Epithelial cell of prostate (primary cell): ENCODE measurements at regions not wholly inside any gene's neighbourhood (a gene's known extent, or its start where the extent isn't known, plus 50 kb on each side); places are given as distances from the start of the nearest gene placed in this dataset.
A peak's percentile ranks its signal among the peaks of the same experiment; 100 is the strongest.

Experiments
- DNase-seq: peaks from one replicate; pipeline ENCODE4 v3.0.0-alpha.2; 2011; ENCODE audit warnings: low read depth, low spot score
- H3K27ac ChIP-seq: fragments of 450-650 bp; 2 replicates; pipeline ENCODE4 v1.5.1; 2017; ENCODE audit warnings: mild to moderate bottlenecking

DNA sequence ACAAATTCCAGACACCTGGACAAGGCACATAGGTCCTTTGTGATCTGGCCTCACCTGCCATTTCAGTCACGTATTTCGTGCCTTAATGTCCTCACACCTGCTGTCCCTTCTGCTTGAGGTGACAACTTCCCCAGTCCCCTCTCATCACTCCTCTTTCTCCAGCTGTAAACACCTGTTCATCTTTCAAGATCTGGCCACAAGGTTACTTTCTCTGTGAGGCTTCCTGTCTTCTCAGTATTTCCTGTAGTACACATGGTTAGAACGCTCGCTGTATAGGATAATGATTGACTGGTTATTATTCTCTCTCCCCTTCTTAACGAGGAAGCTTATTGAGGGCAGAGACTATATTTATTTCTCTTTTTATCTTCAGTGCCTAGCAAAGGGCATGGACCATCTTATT is 74.5 kb upstream of the PMFBP1 start:
- no peak overlapping the region for H3K27ac ChIP-seq
- DNase-seq: no peak

DNA sequence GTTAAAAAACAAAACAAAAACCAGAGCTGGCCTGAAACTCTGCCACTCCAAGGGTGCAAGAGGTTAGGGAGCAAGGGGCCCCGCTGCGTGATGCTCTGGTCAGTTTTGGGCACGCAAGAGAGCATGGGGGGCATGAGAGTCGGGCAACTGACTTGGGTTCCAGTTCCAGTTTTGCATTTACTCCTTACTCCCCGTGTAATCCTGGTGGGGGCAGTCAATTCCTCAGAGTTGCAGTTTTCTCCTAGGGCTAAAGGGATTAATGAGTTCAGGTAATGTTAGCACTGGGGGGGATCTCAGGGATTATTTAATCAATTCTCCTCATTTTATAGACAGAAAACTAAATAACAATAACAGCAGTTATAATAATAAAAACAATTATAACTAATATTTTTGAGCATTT is 72.9 kb upstream of the PMFBP1 start:
- no peak for DNase-seq
- no peak overlapping the region for H3K27ac ChIP-seq

DNA sequence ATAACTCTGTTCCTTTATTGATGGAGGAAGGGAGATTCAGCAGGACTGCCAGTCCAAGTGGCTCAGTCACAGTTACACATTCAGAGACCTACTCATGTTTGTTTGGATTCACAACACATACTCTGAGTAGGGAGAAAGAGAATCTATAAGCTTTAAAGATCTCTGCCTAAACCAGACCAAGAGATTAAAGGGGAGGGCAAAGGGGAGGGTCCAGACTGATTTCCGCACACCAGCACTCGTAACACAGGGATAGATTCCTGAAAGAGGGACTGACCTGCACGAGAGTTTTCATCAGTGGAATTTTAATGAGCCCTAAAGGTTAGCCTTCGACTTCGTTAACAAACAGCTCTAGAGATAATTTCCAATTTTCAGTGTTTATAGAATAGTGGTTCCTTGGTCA is 71.7 kb upstream of the PMFBP1 start:
- DNase-seq: no peak
- H3K27ac ChIP-seq: no peak overlapping the region

DNA sequence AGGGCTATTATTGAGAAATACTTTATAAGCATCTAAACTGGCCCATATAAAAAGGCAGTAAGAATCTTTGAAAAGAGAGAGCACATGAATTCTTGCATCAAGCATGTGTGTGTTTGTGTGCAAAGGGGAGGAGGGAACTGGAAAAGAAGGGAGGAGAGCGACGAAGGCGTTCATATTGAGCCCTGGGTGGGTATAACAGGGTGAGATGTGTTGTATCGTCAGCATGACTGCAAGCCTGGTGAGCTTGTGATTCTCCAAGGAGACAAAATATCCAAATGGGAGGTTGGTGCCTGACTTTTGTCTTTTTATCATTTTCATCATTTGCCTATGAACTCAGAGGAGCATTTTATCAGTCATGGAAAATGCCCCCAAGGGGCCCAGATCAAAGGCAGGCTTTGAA is 70.8 kb upstream of the PMFBP1 start:
- no peak overlapping the region for H3K27ac ChIP-seq
- DNase-seq: no peak

DNA sequence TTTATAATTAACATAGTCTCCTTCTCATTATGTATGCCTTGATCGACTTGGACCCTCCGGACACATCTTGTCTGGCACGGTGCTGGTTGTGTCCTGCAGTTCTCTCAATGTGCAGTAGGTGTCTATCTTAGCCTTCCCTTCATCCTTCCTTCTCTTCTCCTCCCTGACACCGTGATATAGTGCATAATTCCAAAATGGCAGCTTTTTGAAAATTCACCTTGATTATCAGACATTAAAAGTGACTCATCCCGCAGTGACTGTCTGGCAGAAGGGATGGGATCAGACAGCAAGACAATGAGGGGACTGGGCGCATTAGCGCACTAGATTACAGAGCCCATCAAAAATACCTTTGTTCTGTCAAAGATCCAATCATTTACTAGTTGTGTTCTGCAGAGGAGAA is 70.0 kb upstream of the PMFBP1 start:
- DNase-seq: no peak

DNA sequence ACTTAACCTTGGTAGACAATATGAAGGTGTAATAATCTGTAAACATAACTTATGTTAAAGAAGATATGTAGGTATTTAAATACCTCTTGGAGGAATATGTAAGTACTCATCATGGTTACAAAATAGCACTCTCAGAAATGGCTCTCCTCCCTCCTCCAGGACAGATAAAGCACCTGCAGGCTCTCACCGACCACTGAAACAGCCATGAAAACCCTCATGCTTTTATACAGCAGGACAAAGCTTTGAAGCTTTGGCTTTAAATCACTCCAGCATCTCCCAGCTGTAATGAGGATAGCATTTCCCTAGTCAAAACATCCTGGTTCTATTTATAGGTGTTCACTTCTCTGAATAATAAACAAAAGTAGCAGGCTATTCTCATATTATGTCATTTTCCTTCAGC is 69.1 kb upstream of the PMFBP1 start:
- H3K27ac ChIP-seq: no peak overlapping the region
- DNase-seq: no peak

More for the DNA sequence above, 70.0 kb upstream of the PMFBP1 start:
- no peak overlapping the region for H3K27ac ChIP-seq

DNA sequence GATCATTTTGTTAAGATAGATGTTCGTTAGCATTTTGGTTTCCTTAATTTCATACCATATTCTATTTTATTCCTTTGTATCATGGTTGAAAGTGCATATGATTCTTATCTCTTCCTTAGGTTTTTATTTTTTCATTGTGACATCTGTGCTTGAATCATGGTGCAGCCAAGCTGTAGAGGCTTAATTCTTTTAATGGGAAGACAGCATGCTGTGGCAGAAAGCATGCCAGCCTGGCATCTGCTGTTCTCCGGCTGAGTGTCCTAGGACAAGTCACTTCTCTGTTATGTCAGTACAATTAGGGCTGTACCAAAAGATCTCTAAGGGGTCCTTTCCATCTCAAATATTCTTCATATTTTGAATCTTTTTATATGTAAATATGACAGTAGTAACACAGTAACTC is 68.5 kb upstream of the PMFBP1 start:
- DNase-seq: no peak
- H3K27ac ChIP-seq: no peak overlapping the region

DNA sequence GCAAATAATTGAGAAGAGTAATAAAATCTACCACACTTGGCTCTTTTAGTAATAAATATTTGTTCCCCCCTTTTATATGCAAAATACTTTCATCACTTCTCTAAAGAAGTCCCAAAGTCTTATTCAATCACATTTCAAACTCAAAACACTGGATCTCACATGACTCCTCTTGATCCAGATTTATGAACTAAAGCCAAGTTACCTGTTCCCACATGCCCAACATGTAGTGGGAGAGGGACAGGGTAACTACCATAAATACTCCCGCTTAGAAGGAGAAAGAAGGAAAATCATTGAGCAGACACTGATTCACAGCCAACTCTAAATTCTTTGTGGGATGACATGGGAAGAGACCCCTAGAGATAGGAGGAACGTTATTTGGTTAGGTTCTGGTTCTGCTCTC is 64.9 kb upstream of the PMFBP1 start:
- H3K27ac ChIP-seq: no peak overlapping the region
- peak; percentile 16 for DNase-seq

DNA sequence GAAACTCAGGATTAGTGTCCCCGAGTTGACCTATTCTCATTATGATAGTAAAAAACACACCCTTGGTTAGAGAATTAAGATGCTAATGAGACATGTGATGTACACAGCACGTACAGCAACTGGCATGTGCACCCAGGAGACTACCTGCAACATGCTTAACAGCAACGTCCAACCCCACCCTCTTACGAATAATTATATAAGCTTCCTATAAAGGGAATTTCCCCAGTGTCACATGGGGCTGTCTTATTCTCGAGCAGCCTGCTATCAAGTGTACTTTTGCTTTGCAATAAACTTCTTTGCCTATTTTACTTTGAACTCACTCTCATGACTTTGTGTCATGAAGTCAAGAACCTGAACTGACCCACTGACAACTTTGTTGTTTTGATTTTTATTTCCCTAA is 62.4 kb upstream of the PMFBP1 start:
- H3K27ac ChIP-seq: no peak overlapping the region
- DNase-seq: no peak

DNA sequence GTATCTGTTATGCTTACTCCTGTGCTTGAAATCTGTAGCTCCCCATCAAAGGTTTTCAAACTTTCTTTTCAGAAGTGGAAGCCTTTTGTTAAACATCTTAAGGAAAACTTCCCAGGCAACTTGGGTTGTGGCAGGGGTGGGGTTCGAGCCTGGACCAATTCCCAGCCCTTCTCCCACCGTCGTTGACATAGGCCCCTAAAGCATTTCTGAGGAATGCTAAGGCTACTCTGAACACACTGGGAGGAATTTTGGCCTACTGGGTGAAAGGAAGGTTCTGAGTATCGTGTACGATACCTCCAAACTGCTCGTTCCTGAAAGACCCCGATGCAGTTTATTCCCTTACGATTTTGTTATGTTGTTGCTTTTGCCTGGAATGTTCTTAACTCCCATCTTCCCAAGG is 56.1 kb upstream of the PMFBP1 start:
- DNase-seq: no peak
- no peak overlapping the region for H3K27ac ChIP-seq

DNA sequence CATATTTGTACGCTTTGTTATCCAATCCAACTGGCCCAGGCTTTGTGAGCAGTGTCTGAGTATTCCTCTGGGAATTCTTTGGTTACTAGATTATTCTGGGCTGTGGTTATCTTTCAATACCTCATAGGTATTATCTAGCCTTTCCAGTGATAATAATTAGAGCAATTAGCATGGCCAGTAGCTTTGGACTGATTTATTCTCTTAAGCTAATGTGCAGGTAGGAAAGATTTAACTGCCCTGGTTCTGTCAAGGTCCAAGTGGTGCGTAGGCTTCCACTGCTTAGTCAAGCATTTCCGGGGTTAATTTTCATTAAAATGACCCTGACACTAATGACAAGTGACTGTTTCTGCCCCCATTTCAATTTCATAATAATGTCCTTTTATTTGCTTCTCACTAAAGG is 54.2 kb upstream of the PMFBP1 start:
- H3K27ac ChIP-seq: no peak overlapping the region
- no peak for DNase-seq

DNA sequence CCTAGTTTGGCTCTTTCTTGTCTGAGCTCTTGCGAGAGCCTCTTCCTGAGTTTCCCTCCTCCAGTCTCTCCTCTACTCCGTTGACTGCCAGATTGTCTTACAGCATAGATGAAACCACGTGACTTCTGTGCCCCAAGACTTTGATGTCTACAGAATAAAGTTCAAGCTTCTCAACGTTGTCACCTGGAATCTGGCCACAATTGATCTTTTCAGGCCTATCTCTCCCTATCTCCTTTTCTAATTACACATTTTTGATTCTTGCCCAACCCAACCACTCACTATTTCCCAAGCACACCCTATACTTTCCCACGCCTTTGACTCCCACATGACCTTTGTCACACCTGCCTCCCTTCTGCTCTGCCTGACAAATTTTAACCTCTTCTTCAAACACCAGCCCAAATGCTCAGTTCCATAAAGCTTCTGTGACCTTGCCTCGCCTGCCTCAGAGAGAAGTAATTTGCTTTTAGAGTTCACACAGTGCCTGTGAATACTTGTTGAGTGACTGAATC is 52.4 kb upstream of the PMFBP1 start:
- peak overlapping the region; percentile 42 for H3K27ac ChIP-seq
- DNase-seq: no peak

DNA sequence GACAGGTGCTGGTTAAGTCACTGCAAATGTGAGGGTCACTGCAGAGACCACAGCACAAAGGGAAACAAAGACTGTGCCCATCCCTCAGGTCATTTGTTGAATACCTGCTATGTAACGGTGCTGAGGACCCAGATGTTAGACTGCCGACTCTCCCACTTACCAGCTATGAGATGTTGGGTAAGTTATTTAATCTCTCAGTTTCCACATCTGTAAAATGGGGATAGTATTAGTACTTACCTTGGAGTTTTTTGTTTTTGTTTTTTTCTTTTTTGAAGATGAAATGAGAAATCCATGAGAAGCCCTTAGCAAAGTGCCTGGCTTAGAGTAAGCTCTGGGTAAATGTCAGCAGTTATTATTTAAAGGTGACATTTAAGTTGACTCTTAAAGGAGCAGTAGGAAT is 50.5 kb upstream of the PMFBP1 start:
- DNase-seq: no peak

More for the DNA sequence above, 50.5 kb upstream of the PMFBP1 start:
- H3K27ac ChIP-seq: peak overlapping the region; percentile 27
